Activated CD8-positive, alpha-beta memory T cell treated with anti-CD3 and anti-CD28 coated beads, Interleukin-2, amount 10 ng/mL, durations not matched to agents 7 days and 5 days (primary cell): ENCODE measurements at regions not wholly inside any gene's neighbourhood (a gene's known extent, or its start where the extent isn't known, plus 50 kb on each side); places are given as distances from the start of the nearest gene placed in this dataset.
"Not testable (repeated sequence)": the region's sequence is repeated elsewhere in the genome, so short reads cannot be mapped to it uniquely, and the experiment has no call there.

Experiments used
- ATAC-seq: fragments of 150-1000 bp; cut with Tn5 transposase; one replicate; pipeline ENCODE4 v1.10.0; 2021; ENCODE audit warnings: moderate library complexity
- CTCF ChIA-PET: fragments of 350-600 bp; sonication (Branson Sonifier 250); formaldehyde crosslinking; loops from one replicate; lab custom pipeline; 2021; ENCODE audit warnings: antibody characterized with exemption; lab: Charles Lee
- DNase-seq: peaks from one replicate; pipeline ENCODE4 v3.0.0-alpha.2; 2020
- H3K27ac Mint-ChIP-seq: one replicate; pipeline ENCODE4 v1.8.0; 2021; ENCODE audit warnings: mild to moderate bottlenecking, mixed read lengths
- H3K27me3 Mint-ChIP-seq: one replicate; pipeline ENCODE4 v1.8.0; 2021; ENCODE audit warnings: mixed read lengths
- H3K36me3 Mint-ChIP-seq: one replicate; pipeline ENCODE4 v1.8.0; 2021; ENCODE audit warnings: mild to moderate bottlenecking, mixed read lengths
- H3K4me1 Mint-ChIP-seq: one replicate; pipeline ENCODE4 v1.8.0; 2021; ENCODE audit warnings: mixed read lengths
- H3K4me3 Mint-ChIP-seq: one replicate; pipeline ENCODE4 v1.8.0; 2021; ENCODE audit warnings: mild to moderate bottlenecking, moderate library complexity, mixed read lengths
- H3K9me3 Mint-ChIP-seq: one replicate; pipeline ENCODE4 v1.8.0; 2022; ENCODE audit warnings: low read depth, mixed read lengths

DNA sequence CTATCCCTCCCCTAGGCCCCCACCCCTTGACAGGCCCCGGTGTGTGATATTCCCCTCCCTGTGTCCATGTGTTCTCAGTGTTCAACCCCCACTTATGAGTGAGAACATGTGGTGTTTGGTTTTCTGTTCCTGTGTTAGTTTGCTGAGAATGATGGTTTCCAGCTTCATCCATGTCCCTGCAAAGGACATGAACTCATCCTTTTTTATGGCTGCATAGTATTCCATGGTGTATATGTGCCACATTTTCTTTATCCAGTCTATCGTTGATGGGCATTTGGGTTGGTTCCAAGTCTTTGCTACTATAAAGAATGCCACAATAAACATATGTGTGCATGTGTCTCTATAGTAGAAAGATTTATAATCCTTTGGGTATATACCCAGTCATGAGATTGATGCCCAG is 55.3 kb upstream of the PDZD8 start:
- H3K9me3 Mint-ChIP-seq, H3K4me3 Mint-ChIP-seq, H3K27me3 Mint-ChIP-seq, H3K4me1 Mint-ChIP-seq, H3K27ac Mint-ChIP-seq, H3K36me3 Mint-ChIP-seq, CTCF ChIA-PET, DNase-seq, ATAC-seq: not testable (repeated sequence)

GRCh38 chr10:117429643-117430265 is 54.5 kb upstream of the PDZD8 start:
- H3K9me3 Mint-ChIP-seq: no peaks in the 10 kb centered on the region
- H3K36me3 Mint-ChIP-seq: no peaks in the 10 kb centered on the region
- DNase-seq (no peak), ATAC-seq (no peak)
- CTCF ChIA-PET: interaction anchor here (1.1 kb wide), 1 partner anchor 13 kb away, joined by 3 read pairs; no protein-coding TSS in a partner anchor
- peaks cover 5% of the 10 kb centered on the region for H3K27me3 Mint-ChIP-seq
- H3K4me3 Mint-ChIP-seq: no peak overlapping the region
- no peak overlapping the region for H3K27ac Mint-ChIP-seq
- no peaks in the 10 kb centered on the region for H3K4me1 Mint-ChIP-seq

- CTCF ChIA-PET: interaction anchor here (0.8 to 1.1 kb wide), 2 partner anchors 9 to 107 kb away, joined by 3 read pairs; no protein-coding TSS in a partner anchor
Measured at GRCh38 chr10:117427356-117427755, 52.1 kb upstream of the PDZD8 start.

GRCh38 chr10:117425974-117426566 is 50.8 kb upstream of the PDZD8 start:
- CTCF ChIA-PET: interaction anchor here (1.1 kb wide), 1 partner anchor 8 kb away, joined by 3 read pairs; no protein-coding TSS in a partner anchor
- H3K4me3 Mint-ChIP-seq: no peak overlapping the region
- peaks cover 2% of the 10 kb centered on the region for H3K27me3 Mint-ChIP-seq

More at GRCh38 chr10:117427356-117427755, 52.1 kb upstream of the PDZD8 start:
- Mint-ChIP-seq H3K9me3 (no peaks in the 10 kb centered on the region), H3K4me1 (no peaks in the 10 kb centered on the region), H3K27me3 (peaks cover 2% of the 10 kb centered on the region), H3K36me3 (no peaks in the 10 kb centered on the region), H3K27ac (no peak overlapping the region), H3K4me3 (no peak overlapping the region)
- ATAC-seq (no peak), DNase-seq (no peak)

GRCh38 chr10:117424883-117425649 is 49.8 kb upstream of the PDZD8 start:
- Mint-ChIP-seq H3K9me3 (no peaks in the 10 kb centered on the region), H3K4me1 (no peaks in the 10 kb centered on the region), H3K27me3 (peaks cover 2% of the 10 kb centered on the region), H3K36me3 (no peaks in the 10 kb centered on the region), H3K4me3 (no peak overlapping the region), H3K27ac (no peak overlapping the region)
- CTCF ChIA-PET: no interaction called here
- ATAC-seq (no peak), DNase-seq (no peak)

More at GRCh38 chr10:117425974-117426566, 50.8 kb upstream of the PDZD8 start:
- H3K4me1 Mint-ChIP-seq: no peaks in the 10 kb centered on the region
- no peak overlapping the region for H3K27ac Mint-ChIP-seq
- DNase-seq: no peak
- no peaks in the 10 kb centered on the region for H3K9me3 Mint-ChIP-seq
- no peak for ATAC-seq
- H3K36me3 Mint-ChIP-seq: no peaks in the 10 kb centered on the region
